OCI-LY1 (cell line): ENCODE measurements at regions not wholly inside any gene's neighbourhood (a gene's known extent, or its start where the extent isn't known, plus 50 kb on each side); places are given as distances from the start of the nearest gene placed in this dataset.

Experiments
- EZH2 ChIP-seq: fragments of 200-600 bp; sonication (generic), shearing (Covaris generic); IDR thresholded peaks from 2 replicates; pipeline ENCODE4 v1.8.0; 2017; ENCODE audit warnings: borderline replicate concordance, mixed run types, mild to moderate bottlenecking, antibody characterized with exemption, low read length, moderate library complexity, mixed read lengths
- TF ChIP-seq, protein P1 (sequence below): fragments of 200-600 bp; sonication (generic), shearing (Covaris generic); IDR thresholded peaks from 2 replicates; pipeline ENCODE4 v1.5.1; 2017; ENCODE audit warnings: mild to moderate bottlenecking, antibody characterized with exemption, low read length, moderate library complexity, mixed read lengths

DNA sequence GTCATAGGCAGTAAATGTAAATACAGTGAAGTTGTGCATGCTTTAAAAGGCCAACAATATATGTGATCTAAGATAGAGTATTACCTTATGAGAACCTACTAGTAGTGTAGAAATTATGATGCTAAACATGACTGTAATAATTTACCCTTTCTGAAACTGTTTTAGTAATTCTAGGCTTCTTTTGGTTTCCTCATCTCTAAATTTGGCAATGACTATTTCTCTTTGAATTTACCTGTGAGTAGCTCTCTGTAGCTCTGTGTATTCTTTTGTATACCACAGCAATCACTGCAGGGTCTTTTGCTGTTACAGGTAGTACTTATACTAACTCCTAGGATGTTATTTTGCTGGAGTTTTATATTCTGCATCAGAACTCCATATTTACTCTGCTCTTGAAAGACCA is 169.6 kb downstream of the KDM5D start:
- TF ChIP-seq, protein P1, sequence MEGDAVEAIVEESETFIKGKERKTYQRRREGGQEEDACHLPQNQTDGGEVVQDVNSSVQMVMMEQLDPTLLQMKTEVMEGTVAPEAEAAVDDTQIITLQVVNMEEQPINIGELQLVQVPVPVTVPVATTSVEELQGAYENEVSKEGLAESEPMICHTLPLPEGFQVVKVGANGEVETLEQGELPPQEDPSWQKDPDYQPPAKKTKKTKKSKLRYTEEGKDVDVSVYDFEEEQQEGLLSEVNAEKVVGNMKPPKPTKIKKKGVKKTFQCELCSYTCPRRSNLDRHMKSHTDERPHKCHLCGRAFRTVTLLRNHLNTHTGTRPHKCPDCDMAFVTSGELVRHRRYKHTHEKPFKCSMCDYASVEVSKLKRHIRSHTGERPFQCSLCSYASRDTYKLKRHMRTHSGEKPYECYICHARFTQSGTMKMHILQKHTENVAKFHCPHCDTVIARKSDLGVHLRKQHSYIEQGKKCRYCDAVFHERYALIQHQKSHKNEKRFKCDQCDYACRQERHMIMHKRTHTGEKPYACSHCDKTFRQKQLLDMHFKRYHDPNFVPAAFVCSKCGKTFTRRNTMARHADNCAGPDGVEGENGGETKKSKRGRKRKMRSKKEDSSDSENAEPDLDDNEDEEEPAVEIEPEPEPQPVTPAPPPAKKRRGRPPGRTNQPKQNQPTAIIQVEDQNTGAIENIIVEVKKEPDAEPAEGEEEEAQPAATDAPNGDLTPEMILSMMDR, result no peak
- TF ChIP-seq EZH2, result no peak
